Lung (tissue), 11 donors: ENCODE measurements at regions not wholly inside any gene's neighbourhood (a gene's known extent, or its start where the extent isn't known, plus 50 kb on each side); places are given as distances from the start of the nearest gene placed in this dataset.

Experiments used
- ATAC-seq: fragments of 200-7000 bp; cut with Tn5 transposase; one replicate; pipeline ENCODE4 v1.9.1; 2020; ENCODE audit warnings: moderate number of reproducible peaks; ENCODE audit not compliant: insufficient read depth, low FRiP score
- DNase-seq, 3 donors: peaks; one replicate each; pipeline ENCODE4 v3.0.0-alpha.2; 2013 to 2017
- H3K27ac ChIP-seq, 2 donors: one replicate each; pipeline ENCODE4 v1.5.1; 2013; ENCODE audit warnings: mild to moderate bottlenecking in 2 of 2, moderate library complexity in 2 of 2, control low read depth in 1 of 2, inconsistent platforms in 1 of 2, low read depth in 1 of 2, low read length in 1 of 2
- H3K27me3 ChIP-seq, 3 donors: one replicate each; pipeline ENCODE4 v1.5.1; 2013; ENCODE audit warnings: low read length in 2 of 3; ENCODE audit not compliant: control insufficient read depth in 3 of 3, insufficient read depth in 3 of 3
- H3K36me3 ChIP-seq, 4 donors: one replicate each; pipeline ENCODE4 v1.5.1; 2013; ENCODE audit warnings: low read length in 4 of 4, mild to moderate bottlenecking in 1 of 4, moderate library complexity in 1 of 4; ENCODE audit not compliant: control insufficient read depth in 4 of 4, insufficient read depth in 4 of 4
- H3K4me1 ChIP-seq, 5 donors: one replicate each; pipeline ENCODE4 v1.5.1; 2013; ENCODE audit warnings: low read length in 5 of 5, mild to moderate bottlenecking in 2 of 5, moderate library complexity in 1 of 5; ENCODE audit not compliant: control insufficient read depth in 5 of 5, insufficient read depth in 5 of 5
- H3K4me3 ChIP-seq: one replicate; pipeline ENCODE4 v1.5.1; 2013; ENCODE audit warnings: mild to moderate bottlenecking, control low read depth, moderate library complexity
- H3K9ac ChIP-seq, 2 donors: one replicate each; pipeline ENCODE4 v1.5.1; 2013; ENCODE audit warnings: low read length in 2 of 2, control low read depth in 1 of 2; ENCODE audit not compliant: insufficient read depth in 1 of 2
- H3K9me3 ChIP-seq, 4 donors: one replicate each; pipeline ENCODE4 v1.5.1; 2013; ENCODE audit warnings: low read length in 3 of 4, mild to moderate bottlenecking in 1 of 4, moderate library complexity in 1 of 4; ENCODE audit not compliant: control insufficient read depth in 4 of 4, insufficient read depth in 3 of 4
- WGBS, 2 donors: extraction: QIAGEN DNeasy Blood & Tissue Kit; methylation state at CpG; one replicate each; pipeline ENCODE4 v1.1.7; 2013; 5-methylcytosine and 5-hydroxymethylcytosine counted together
- TF ChIP-seq, protein P1 (sequence below): IDR thresholded peaks from 2 replicates; pipeline ENCODE4 v1.5.1; 2012; ENCODE audit warnings: mild to moderate bottlenecking; ENCODE audit errors: control extremely low read depth, extremely low read depth
- donor health status: control.
- donor health status: control.
- donor health status: Bipolar disorder and iron deficiency.
- donor health status: healthy.
- donor health status: DM: yes; HTN: yes; CAD: no.

DNA sequence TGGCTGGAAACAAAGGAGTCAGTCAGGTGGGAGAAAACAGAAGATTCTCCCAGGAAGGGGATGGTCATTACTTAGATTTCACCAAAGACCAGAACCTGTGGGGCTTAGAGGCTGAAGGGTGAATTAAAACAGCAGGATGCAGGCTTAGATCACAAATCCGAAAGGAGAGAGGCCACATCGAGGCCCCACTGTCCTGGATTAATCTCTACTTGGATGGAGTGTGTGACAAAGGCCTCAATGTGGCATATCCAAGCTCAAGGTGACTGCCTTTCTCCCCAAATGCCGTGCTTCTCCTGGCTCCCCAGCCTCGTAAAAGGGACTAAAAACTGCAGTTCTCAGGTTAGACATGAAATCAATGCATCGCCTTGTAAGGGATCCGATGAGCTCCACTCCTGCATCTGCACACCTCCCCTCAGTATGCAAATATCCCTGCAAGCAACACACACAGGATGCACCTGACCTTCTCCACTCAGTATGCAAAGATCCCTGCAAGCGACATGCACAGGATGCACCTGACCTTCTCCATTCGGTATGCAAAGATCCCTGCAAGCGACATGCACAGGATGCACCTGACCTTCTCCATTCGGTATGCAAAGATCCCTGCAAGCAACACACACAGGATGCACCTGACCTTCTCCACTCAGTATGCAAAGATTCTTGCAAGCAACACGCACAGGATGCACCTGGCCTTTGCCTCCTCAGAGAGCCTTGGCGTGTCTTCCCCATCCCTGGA is 447.4 kb downstream of the BRD1 start:
- Histone ChIP-seq H3K36me3 (no peaks in the 10 kb centered on the region), H3K4me1 (no peaks in the 10 kb centered on the region), H3K9ac (no peak overlapping the region), H3K27ac (no peak overlapping the region), H3K4me3 (no peak overlapping the region), H3K27me3 (peaks cover 0 to 15% (median 4%) of the 10 kb centered on the region in 3 donors), H3K9me3 (no peaks in the 10 kb centered on the region)
- DNase-seq = no peak
- no peak for ATAC-seq
- TF ChIP-seq, protein P1, sequence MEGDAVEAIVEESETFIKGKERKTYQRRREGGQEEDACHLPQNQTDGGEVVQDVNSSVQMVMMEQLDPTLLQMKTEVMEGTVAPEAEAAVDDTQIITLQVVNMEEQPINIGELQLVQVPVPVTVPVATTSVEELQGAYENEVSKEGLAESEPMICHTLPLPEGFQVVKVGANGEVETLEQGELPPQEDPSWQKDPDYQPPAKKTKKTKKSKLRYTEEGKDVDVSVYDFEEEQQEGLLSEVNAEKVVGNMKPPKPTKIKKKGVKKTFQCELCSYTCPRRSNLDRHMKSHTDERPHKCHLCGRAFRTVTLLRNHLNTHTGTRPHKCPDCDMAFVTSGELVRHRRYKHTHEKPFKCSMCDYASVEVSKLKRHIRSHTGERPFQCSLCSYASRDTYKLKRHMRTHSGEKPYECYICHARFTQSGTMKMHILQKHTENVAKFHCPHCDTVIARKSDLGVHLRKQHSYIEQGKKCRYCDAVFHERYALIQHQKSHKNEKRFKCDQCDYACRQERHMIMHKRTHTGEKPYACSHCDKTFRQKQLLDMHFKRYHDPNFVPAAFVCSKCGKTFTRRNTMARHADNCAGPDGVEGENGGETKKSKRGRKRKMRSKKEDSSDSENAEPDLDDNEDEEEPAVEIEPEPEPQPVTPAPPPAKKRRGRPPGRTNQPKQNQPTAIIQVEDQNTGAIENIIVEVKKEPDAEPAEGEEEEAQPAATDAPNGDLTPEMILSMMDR = no peak
- WGBS, 2 donors = 61 to 65% methylated on average over 12 of the region's 12 CpGs

DNA sequence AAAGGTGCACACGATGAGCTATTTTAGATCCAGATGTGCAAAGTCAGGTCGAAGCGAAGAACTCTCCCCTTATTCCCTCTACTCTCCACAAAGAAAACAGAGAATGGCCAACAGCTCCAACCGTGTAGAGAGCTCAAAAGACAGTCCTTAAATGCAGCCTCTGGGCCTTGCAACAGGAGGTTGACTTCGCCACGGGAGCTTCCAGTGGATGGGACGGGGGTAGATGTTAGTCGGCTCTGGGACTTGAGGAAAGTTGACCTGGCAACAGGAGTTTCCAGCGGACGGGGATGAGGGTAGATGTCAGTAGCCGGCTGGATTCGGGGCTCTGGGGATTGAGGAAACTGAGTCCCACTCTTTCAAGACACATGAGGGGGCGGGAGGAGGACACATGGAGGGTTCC is 450.4 kb downstream of the BRD1 start:
- no peak for ATAC-seq
- Histone ChIP-seq H3K4me1 (no peaks in the 10 kb centered on the region), H3K9me3 (no peaks in the 10 kb centered on the region), H3K27ac (no peak overlapping the region), H3K36me3 (no peaks in the 10 kb centered on the region), H3K27me3 (peaks cover 0 to 15% (median 6%) of the 10 kb centered on the region in 3 donors), H3K9ac (no peak overlapping the region), H3K4me3 (no peak overlapping the region)
- DNase-seq = no peak
- 87 to 94% methylated on average over 13 of the region's 13 CpGs for WGBS, 2 donors
- TF ChIP-seq, protein P1 = no peak

DNA sequence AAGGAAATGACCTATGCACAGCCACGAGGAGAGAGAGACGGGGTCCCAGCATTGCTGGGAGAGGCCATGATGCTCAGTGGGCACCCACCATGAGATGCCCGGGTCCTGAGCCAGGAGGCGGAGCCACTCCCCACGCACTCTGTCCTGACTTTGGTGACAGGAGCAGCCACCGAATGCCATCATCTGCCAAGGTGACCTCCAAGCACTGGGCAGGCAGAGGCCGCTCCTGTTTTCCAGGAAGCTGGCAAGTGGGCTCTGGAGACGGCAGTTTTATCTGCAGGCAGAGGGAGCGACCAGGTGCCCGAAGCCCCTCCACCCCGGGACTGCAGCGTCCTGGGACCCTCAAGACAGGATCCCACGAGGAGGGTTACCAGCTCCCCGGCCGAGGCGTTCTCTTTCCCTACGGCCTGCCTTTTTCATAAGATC is 453.9 kb downstream of the BRD1 start:
- no peak for DNase-seq
- WGBS, 2 donors = 75 to 80% methylated on average over 17 of the region's 17 CpGs
- no peak for ATAC-seq
- TF ChIP-seq, protein P1 = no peak
- Histone ChIP-seq H3K27ac (no peak overlapping the region), H3K36me3 (no peaks in the 10 kb centered on the region), H3K9ac (no peak overlapping the region), H3K27me3 (peaks cover 0 to 21% (median 16%) of the 10 kb centered on the region in 3 donors), H3K4me1 (no peaks in the 10 kb centered on the region), H3K4me3 (no peak overlapping the region), H3K9me3 (no peaks in the 10 kb centered on the region)

DNA sequence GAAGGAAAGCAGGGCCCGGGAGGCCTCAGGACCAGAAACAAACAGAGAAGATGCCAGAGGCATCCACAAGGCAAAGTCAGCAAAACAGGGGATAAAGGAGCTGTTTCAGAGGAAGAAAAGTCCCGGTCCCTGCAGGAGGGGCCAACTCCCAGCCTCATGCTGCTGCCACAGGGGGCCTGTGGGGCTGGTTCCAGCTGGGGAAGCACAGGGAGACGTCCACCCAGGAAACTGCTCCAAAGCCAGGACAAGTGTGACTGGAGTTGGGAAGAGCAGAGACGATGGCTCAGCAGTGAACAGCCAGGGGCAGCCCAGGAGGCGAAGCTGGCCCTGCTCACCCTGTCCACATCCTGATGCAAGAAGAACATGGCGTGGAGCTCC is 454.4 kb downstream of the BRD1 start:
- DNase-seq (no peak), ATAC-seq (no peak)
- no peak overlapping the region for H3K9ac ChIP-seq
- H3K4me1 ChIP-seq = no peaks in the 10 kb centered on the region
- H3K4me3 ChIP-seq = no peak overlapping the region
- H3K9me3 ChIP-seq = no peaks in the 10 kb centered on the region
- no peaks in the 10 kb centered on the region for H3K36me3 ChIP-seq
- H3K27ac ChIP-seq = no peak overlapping the region
- H3K27me3 ChIP-seq = peaks cover 0 to 20% (median 16%) of the 10 kb centered on the region in 3 donors
- TF ChIP-seq, protein P1 = no peak
- WGBS, 2 donors = 75 to 84% methylated on average over 6 of the region's 6 CpGs
